Thyroid gland (tissue), 4 donors: ENCODE measurements at regions not wholly inside any gene's neighbourhood (a gene's known extent, or its start where the extent isn't known, plus 50 kb on each side); places are given as distances from the start of the nearest gene placed in this dataset.

Experiments
- DNase-seq, 2 donors: peaks; one replicate each; pipeline ENCODE4 v3.0.0-alpha.2; 2019
- H3K27ac ChIP-seq, 3 donors: fragments of 200-600 bp; sonication (generic); 1 replicate in 2 of 3; 2 replicates in 1 of 3; pipeline ENCODE4 v1.5.1; 2016 to 2019; ENCODE audit warnings: mild to moderate bottlenecking in 1 of 3, moderate library complexity in 1 of 3
- H3K27me3 ChIP-seq: fragments of 200-600 bp; sonication (generic); one replicate; pipeline ENCODE4 v1.5.1; 2019
- H3K36me3 ChIP-seq, 2 donors: fragments of 200-600 bp; sonication (generic); one replicate each; pipeline ENCODE4 v1.5.1; 2016 to 2019
- H3K4me1 ChIP-seq, 2 donors: fragments of 200-600 bp; sonication (generic); one replicate each; pipeline ENCODE4 v1.5.1; 2017 to 2019
- H3K4me3 ChIP-seq, 3 donors: fragments of 200-600 bp; sonication (generic); replicated peaks in 1 of 3; 1 replicate in 2 of 3; 2 replicates in 1 of 3; pipeline ENCODE4 v1.5.1; 2016; ENCODE audit warnings: mild to moderate bottlenecking in 1 of 3
- H3K9me3 ChIP-seq: fragments of 200-600 bp; sonication (generic); one replicate; pipeline ENCODE4 v1.5.1; 2017
- POLR2A ChIP-seq, 2 donors: fragments of 450-650 bp; IDR thresholded peaks; one replicate each; pipeline ENCODE4 v1.6.1; 2017; ENCODE audit warnings: antibody characterized with exemption in 2 of 2, mild to moderate bottlenecking in 2 of 2, moderate library complexity in 1 of 2
- WGBS, 2 donors: methylation state at CpG; one replicate each; pipeline ENCODE4 v1.1.5; 2017; 5-methylcytosine and 5-hydroxymethylcytosine counted together
- intact Hi-C: fragments of 100-400 bp; cut with DNase I; formaldehyde crosslinking; loops from one replicate; pipeline ENCODE4 v1.15.1; 2023
- TF ChIP-seq, protein P1 (sequence below), 6 experiments: fragments of 200-600 bp in 3 of 6; fragments of 450-650 bp in 3 of 6; sonication (generic) in 3 of 6; IDR thresholded peaks; one replicate each; pipeline ENCODE4 v1.5.1; 2016 to 2019; ENCODE audit warnings: antibody characterized with exemption in 6 of 6, mild to moderate bottlenecking in 2 of 6, inconsistent platforms in 1 of 6, moderate library complexity in 1 of 6

- H3K27ac ChIP-seq, result no peak overlapping the region
- H3K27me3 ChIP-seq, result no peaks in the 10 kb centered on the region
- TF ChIP-seq, protein P1, sequence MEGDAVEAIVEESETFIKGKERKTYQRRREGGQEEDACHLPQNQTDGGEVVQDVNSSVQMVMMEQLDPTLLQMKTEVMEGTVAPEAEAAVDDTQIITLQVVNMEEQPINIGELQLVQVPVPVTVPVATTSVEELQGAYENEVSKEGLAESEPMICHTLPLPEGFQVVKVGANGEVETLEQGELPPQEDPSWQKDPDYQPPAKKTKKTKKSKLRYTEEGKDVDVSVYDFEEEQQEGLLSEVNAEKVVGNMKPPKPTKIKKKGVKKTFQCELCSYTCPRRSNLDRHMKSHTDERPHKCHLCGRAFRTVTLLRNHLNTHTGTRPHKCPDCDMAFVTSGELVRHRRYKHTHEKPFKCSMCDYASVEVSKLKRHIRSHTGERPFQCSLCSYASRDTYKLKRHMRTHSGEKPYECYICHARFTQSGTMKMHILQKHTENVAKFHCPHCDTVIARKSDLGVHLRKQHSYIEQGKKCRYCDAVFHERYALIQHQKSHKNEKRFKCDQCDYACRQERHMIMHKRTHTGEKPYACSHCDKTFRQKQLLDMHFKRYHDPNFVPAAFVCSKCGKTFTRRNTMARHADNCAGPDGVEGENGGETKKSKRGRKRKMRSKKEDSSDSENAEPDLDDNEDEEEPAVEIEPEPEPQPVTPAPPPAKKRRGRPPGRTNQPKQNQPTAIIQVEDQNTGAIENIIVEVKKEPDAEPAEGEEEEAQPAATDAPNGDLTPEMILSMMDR (IDR thresholded peaks at IDR 0.05), result no peak
- no peak for TF ChIP-seq POLR2A (IDR thresholded peaks at IDR 0.05)
- H3K4me1 ChIP-seq, result no peaks in the 10 kb centered on the region
- no peaks in the 10 kb centered on the region for H3K36me3 ChIP-seq
- 100% methylated on average over 1 of the region's 1 CpG for WGBS, 2 donors
- no peak overlapping the region for H3K4me3 ChIP-seq
- intact Hi-C loops, result no loop called here
- H3K9me3 ChIP-seq, result no peaks in the 10 kb centered on the region
- DNase-seq, result no peak
Measured at GRCh38 chr3:72354486-72354885, 493.8 kb downstream of the SHQ1 start.

DNA sequence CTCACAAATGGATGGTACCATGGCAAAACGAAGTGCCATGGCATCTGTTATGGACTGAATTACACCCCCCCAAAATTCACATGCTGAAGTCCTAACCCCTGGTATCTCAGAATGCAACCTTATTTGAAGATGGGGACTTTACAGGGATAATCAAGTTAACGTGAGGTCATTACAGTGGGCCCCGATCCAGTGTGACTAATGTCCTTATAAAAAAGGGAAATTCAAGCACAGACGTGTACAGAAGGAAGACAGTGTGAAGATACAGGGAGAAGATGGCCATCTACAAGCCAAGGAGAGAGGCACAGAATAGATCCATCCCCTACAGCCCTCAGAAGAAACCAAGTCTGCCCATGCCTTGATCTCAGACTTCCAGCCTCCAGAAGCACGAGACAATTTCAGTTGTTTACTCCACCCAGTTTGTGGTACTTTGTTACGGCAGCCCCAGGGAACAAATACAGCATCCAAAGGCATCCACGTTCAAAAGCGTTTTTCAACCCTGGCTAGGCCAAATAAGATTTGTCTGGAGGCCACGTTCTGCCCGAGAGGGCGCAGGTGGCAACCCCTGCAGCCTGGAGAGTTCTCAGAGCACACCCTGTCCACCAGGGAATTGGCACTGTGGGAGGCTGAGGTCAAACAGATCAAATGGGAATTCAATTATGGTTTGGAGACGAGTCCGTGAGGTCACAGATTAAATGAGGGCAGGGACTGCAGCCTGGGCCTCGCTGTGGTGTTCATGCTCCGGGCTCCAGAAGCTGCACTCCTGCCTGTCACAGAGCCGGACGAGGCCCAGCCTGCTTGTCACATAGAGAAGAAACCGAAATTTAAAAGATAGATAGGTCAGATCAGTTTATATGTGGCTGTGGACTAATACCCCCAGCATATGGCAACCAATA lies 494.8 kb downstream of the SHQ1 start:
- Histone ChIP-seq H3K9me3 (no peaks in the 10 kb centered on the region), H3K4me1 (no peaks in the 10 kb centered on the region), H3K27me3 (no peaks in the 10 kb centered on the region), H3K27ac (no peak overlapping the region), H3K36me3 (no peaks in the 10 kb centered on the region), H3K4me3 (no peak overlapping the region)
- intact Hi-C loops, result no loop called here
- TF ChIP-seq, protein P1 (IDR thresholded peaks at IDR 0.05), result no peak
- TF ChIP-seq POLR2A (IDR thresholded peaks at IDR 0.05), result no peak
- 90% methylated on average over 18 of the region's 18 CpGs for WGBS, 2 donors
- no peak for DNase-seq

DNA sequence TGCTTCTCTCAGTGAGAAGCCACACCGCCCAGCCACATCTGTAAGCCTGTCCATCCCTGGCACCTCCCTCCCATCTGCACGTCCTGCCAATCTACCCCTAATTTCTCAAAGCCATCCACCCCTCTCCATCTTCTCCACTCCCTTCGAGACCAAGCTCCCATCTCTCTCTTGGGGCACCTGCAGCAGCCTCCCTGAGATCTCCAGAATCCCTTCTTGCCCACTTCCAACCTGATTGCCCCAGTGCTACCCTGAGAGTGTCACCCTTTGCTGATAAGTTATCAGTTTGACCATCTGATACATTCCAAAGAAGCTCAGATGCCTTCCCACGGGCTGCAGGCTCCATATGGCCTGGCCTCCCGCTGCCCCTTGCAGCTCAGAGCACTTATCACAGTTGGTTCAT lies 496.1 kb downstream of the SHQ1 start:
- H3K9me3 ChIP-seq, result no peaks in the 10 kb centered on the region
- intact Hi-C loops, result no loop called here
- H3K36me3 ChIP-seq, result no peaks in the 10 kb centered on the region
- TF ChIP-seq, protein P1 (IDR thresholded peaks at IDR 0.05), result no peak
- TF ChIP-seq POLR2A (IDR thresholded peaks at IDR 0.05), result no peak
- peaks cover 0 to 10% of the 10 kb centered on the region in 2 donors for H3K4me1 ChIP-seq
- no peak overlapping the region for H3K4me3 ChIP-seq
- 88 to 94% methylated on average over 5 of the region's 5 CpGs for WGBS, 2 donors
- H3K27ac ChIP-seq, result no peak overlapping the region
- H3K27me3 ChIP-seq, result no peaks in the 10 kb centered on the region
- DNase-seq, result no peak

- Histone ChIP-seq H3K36me3 (no peaks in the 10 kb centered on the region), H3K27me3 (no peaks in the 10 kb centered on the region), H3K4me1 (peaks cover 0 to 11% of the 10 kb centered on the region in 2 donors), H3K9me3 (no peaks in the 10 kb centered on the region), H3K4me3 (no peak overlapping the region), H3K27ac (no peak overlapping the region)
- no peak for DNase-seq
- intact Hi-C loops, result no loop called here
- TF ChIP-seq, protein P1 (IDR thresholded peaks at IDR 0.05), result no peak
- TF ChIP-seq POLR2A (IDR thresholded peaks at IDR 0.05), result no peak
- 93 to 99% methylated on average over 9 of the region's 9 CpGs for WGBS, 2 donors
Measured at GRCh38 chr3:72351536-72351935, 496.7 kb downstream of the SHQ1 start.

DNA sequence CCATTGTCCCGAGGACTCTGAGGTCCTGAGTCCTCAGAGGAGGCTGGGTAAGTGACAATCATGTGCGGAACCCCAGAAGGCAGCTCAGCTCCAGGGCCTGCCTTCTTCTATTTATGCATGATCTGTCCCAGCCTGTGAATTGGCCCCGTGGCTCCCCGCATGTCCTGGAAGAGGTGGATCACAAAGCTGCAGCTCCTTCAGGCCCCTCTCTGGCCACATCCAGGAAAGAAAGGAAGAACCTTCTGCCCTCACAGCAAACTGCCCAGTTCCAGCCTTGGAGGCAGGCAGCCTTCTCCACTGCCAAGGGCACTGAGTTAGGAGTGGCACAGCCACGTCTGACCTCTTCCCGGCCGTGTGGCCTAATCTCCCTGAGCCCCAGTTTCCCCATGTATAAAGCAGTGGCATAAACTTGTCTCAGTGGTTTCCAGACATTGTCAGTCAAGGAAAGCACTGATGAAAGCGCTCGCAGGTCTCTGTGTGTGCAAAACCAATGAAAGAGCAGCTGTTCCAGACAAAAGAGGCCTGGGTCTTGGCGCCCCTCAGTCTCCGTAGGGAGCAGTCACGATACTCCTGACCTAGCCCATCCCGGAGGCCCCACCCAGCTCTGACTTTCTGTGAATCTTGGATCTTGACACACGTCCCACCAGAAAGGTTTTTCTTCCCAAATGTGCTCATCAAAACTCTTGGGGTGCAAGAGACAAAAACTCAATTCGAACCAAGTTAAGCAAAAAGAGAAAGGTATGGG lies 497.3 kb downstream of the SHQ1 start:
- H3K36me3 ChIP-seq, result no peaks in the 10 kb centered on the region
- H3K4me1 ChIP-seq, result peaks cover 0 to 11% of the 10 kb centered on the region in 2 donors
- H3K4me3 ChIP-seq, result no peak overlapping the region
- intact Hi-C loops, result no loop called here
- no peak for DNase-seq
- 88 to 89% methylated on average over 12 to 15 of the region's 15 CpGs for WGBS, 2 donors
- no peak for TF ChIP-seq POLR2A (IDR thresholded peaks at IDR 0.05)
- TF ChIP-seq, protein P1 (IDR thresholded peaks at IDR 0.05), result no peak
- no peaks in the 10 kb centered on the region for H3K9me3 ChIP-seq
- H3K27me3 ChIP-seq, result no peaks in the 10 kb centered on the region
- H3K27ac ChIP-seq, result no peak overlapping the region
